Liver (tissue), 8 donors: ENCODE measurements at regions not wholly inside any gene's neighbourhood (a gene's known extent, or its start where the extent isn't known, plus 50 kb on each side); places are given as distances from the start of the nearest gene placed in this dataset.

Experiments used
- DNase-seq: peaks from one replicate; pipeline ENCODE4 v3.0.0-alpha.2; 2017; ENCODE audit warnings: low spot score
- H3K27ac ChIP-seq, 2 donors: one replicate each; pipeline ENCODE4 v1.7.0; 2013; ENCODE audit warnings: inconsistent platforms in 2 of 2, low read length in 2 of 2, control low read depth in 1 of 2, low read depth in 1 of 2, mild to moderate bottlenecking in 1 of 2
- H3K27me3 ChIP-seq, 4 donors: one replicate each; pipeline versions ENCODE4 v1.6.1 to v1.7.0; 2013; ENCODE audit warnings: low read length in 3 of 4, inconsistent platforms in 1 of 4, mild to moderate bottlenecking in 1 of 4, moderate library complexity in 1 of 4; ENCODE audit not compliant: control insufficient read depth in 4 of 4, insufficient read depth in 4 of 4
- H3K36me3 ChIP-seq, 4 donors: one replicate each; pipeline versions ENCODE4 v1.6.1 to v1.7.0; 2013; ENCODE audit warnings: low read length in 3 of 4, mild to moderate bottlenecking in 3 of 4, low read depth in 1 of 4, moderate library complexity in 1 of 4; ENCODE audit not compliant: control insufficient read depth in 4 of 4, insufficient read depth in 3 of 4
- H3K4me1 ChIP-seq, 4 donors: one replicate each; pipeline versions ENCODE4 v1.6.1 to v1.7.0; 2013; ENCODE audit warnings: low read length in 3 of 4, mild to moderate bottlenecking in 3 of 4, moderate library complexity in 1 of 4; ENCODE audit not compliant: control insufficient read depth in 4 of 4, insufficient read depth in 4 of 4
- H3K4me3 ChIP-seq, 3 donors: one replicate each; pipeline versions ENCODE4 v1.6.1 to v1.7.0; 2013; ENCODE audit warnings: low read length in 3 of 3, control low read depth in 1 of 3, low read depth in 1 of 3, mild to moderate bottlenecking in 1 of 3
- H3K9ac ChIP-seq, 2 donors: one replicate each; pipeline ENCODE4 v1.7.0; 2013; ENCODE audit warnings: low read length in 2 of 2, mild to moderate bottlenecking in 2 of 2, moderate library complexity in 2 of 2, control low read depth in 1 of 2, low read depth in 1 of 2
- H3K9me3 ChIP-seq, 4 donors: one replicate each; pipeline versions ENCODE4 v1.6.1 to v1.7.0; 2013; ENCODE audit warnings: low read length in 3 of 4; ENCODE audit not compliant: control insufficient read depth in 4 of 4
- ATF3 ChIP-seq: IDR thresholded peaks from 2 replicates; pipeline ENCODE4 v1.6.1; 2016; ENCODE audit warnings: antibody characterized with exemption
- EGR1 ChIP-seq, 2 donors: IDR thresholded peaks; 2 replicates each; pipeline ENCODE4 v1.6.1; 2016 to 2018; ENCODE audit warnings: antibody characterized with exemption in 2 of 2, low read depth in 2 of 2
- FOXA2 ChIP-seq: IDR thresholded peaks from 2 replicates; pipeline ENCODE4 v1.6.1; 2016; ENCODE audit warnings: antibody characterized with exemption
- GABPA ChIP-seq, 2 donors: IDR thresholded peaks in 1 of 2; conservative IDR thresholded peaks in 1 of 2; 2 replicates each; pipeline ENCODE4 v1.6.1; 2016; ENCODE audit warnings: antibody characterized with exemption in 2 of 2, mild to moderate bottlenecking in 1 of 2, moderate library complexity in 1 of 2
- HNF4A ChIP-seq, 2 donors: conservative IDR thresholded peaks; 2 replicates each; pipeline ENCODE4 v1.6.1; 2016; ENCODE audit warnings: antibody characterized with exemption in 2 of 2, mild to moderate bottlenecking in 2 of 2
- HNF4G ChIP-seq: IDR thresholded peaks from 2 replicates; pipeline ENCODE4 v1.6.1; 2016; ENCODE audit warnings: antibody characterized with exemption
- JUND ChIP-seq, 2 donors: IDR thresholded peaks; 2 replicates each; pipeline ENCODE4 v1.6.1; 2016; ENCODE audit warnings: antibody characterized with exemption in 2 of 2
- NR2F2 ChIP-seq: IDR thresholded peaks from 2 replicates; pipeline ENCODE4 v1.6.1; 2016; ENCODE audit warnings: antibody characterized with exemption
- RAD21 ChIP-seq, 2 donors: IDR thresholded peaks; 2 replicates each; pipeline ENCODE4 v1.6.1; 2016; ENCODE audit warnings: antibody characterized with exemption in 2 of 2, mild to moderate bottlenecking in 2 of 2
- RXRA ChIP-seq, 2 donors: IDR thresholded peaks; 2 replicates each; pipeline ENCODE4 v1.6.1; 2017 to 2018; ENCODE audit warnings: antibody characterized with exemption in 2 of 2, mild to moderate bottlenecking in 1 of 2
- TAF1 ChIP-seq: conservative IDR thresholded peaks from 2 replicates; pipeline ENCODE4 v1.6.1; 2016; ENCODE audit warnings: antibody characterized with exemption, mild to moderate bottlenecking
- YY1 ChIP-seq: IDR thresholded peaks from 2 replicates; pipeline ENCODE4 v1.6.1; 2016; ENCODE audit warnings: antibody characterized with exemption, mild to moderate bottlenecking
- WGBS: extraction: QIAGEN DNeasy Blood & Tissue Kit; methylation state at CpG from one replicate; pipeline ENCODE4 v1.1.7; 2013; 5-methylcytosine and 5-hydroxymethylcytosine counted together
- TF ChIP-seq, protein P1 (sequence below): IDR thresholded peaks from 2 replicates; pipeline ENCODE4 v1.6.1; 2016; ENCODE audit warnings: antibody characterized with exemption
- TF ChIP-seq, protein P2 (sequence below): fragments of 150-350 bp; IDR thresholded peaks from 2 replicates; pipeline ENCODE4 v1.5.1; 2017; ENCODE audit warnings: improper control_type of control experiment, low read depth, low read length; ENCODE audit not compliant: missing input control
- TF ChIP-seq, protein P3 (sequence below): IDR thresholded peaks from 2 replicates; pipeline ENCODE4 v1.6.1; 2016; ENCODE audit warnings: antibody characterized with exemption
- donor health status: healthy.
- donor health status: healthy.
- donor health status: healthy.
- donor health status: healthy.
- donor health status: healthy.

- TF ChIP-seq GABPA (IDR thresholded peaks at IDR 0.05 in 1 of 2, conservative IDR thresholded peaks at IDR 0.05 in 1 of 2), result no peak
- no peak for TF ChIP-seq ATF3
- no peak for TF ChIP-seq NR2F2
- no peak for TF ChIP-seq TAF1
- TF ChIP-seq EGR1 (IDR thresholded peaks at IDR 0.05; ENCODE audit: low read depth in 2 of 2), result no peak
Measured at GRCh38 chr6:165013701-165014100, 295.7 kb downstream of the C6orf118 start (continued).

GRCh38 chr6:165012183-165012582 is 297.2 kb downstream of the C6orf118 start:
- WGBS, result 83% methylated on average over 4 of the region's 4 CpGs
- Histone ChIP-seq H3K4me1 (no peaks in the 10 kb centered on the region), H3K36me3 (no peaks in the 10 kb centered on the region), H3K27ac (no peak overlapping the region), H3K4me3 (no peak overlapping the region), H3K9me3 (no peaks in the 10 kb centered on the region), H3K27me3 (no peaks in the 10 kb centered on the region), H3K9ac (no peak overlapping the region)
- DNase-seq, result no peak
- no peak for TF ChIP-seq FOXA2
- TF ChIP-seq RXRA (IDR thresholded peaks at IDR 0.05), result no peak
- no peak for TF ChIP-seq HNF4G
- TF ChIP-seq JUND (IDR thresholded peaks at IDR 0.05), result no peak
- TF ChIP-seq, protein P1, sequence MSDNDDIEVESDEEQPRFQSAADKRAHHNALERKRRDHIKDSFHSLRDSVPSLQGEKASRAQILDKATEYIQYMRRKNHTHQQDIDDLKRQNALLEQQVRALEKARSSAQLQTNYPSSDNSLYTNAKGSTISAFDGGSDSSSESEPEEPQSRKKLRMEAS, result no peak
- TF ChIP-seq YY1, result no peak
- no peak for TF ChIP-seq ATF3
- TF ChIP-seq, protein P2, sequence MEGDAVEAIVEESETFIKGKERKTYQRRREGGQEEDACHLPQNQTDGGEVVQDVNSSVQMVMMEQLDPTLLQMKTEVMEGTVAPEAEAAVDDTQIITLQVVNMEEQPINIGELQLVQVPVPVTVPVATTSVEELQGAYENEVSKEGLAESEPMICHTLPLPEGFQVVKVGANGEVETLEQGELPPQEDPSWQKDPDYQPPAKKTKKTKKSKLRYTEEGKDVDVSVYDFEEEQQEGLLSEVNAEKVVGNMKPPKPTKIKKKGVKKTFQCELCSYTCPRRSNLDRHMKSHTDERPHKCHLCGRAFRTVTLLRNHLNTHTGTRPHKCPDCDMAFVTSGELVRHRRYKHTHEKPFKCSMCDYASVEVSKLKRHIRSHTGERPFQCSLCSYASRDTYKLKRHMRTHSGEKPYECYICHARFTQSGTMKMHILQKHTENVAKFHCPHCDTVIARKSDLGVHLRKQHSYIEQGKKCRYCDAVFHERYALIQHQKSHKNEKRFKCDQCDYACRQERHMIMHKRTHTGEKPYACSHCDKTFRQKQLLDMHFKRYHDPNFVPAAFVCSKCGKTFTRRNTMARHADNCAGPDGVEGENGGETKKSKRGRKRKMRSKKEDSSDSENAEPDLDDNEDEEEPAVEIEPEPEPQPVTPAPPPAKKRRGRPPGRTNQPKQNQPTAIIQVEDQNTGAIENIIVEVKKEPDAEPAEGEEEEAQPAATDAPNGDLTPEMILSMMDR, result no peak
- TF ChIP-seq RAD21 (IDR thresholded peaks at IDR 0.05), result no peak
- no peak for TF ChIP-seq GABPA (IDR thresholded peaks at IDR 0.05 in 1 of 2, conservative IDR thresholded peaks at IDR 0.05 in 1 of 2)
- TF ChIP-seq, protein P3, sequence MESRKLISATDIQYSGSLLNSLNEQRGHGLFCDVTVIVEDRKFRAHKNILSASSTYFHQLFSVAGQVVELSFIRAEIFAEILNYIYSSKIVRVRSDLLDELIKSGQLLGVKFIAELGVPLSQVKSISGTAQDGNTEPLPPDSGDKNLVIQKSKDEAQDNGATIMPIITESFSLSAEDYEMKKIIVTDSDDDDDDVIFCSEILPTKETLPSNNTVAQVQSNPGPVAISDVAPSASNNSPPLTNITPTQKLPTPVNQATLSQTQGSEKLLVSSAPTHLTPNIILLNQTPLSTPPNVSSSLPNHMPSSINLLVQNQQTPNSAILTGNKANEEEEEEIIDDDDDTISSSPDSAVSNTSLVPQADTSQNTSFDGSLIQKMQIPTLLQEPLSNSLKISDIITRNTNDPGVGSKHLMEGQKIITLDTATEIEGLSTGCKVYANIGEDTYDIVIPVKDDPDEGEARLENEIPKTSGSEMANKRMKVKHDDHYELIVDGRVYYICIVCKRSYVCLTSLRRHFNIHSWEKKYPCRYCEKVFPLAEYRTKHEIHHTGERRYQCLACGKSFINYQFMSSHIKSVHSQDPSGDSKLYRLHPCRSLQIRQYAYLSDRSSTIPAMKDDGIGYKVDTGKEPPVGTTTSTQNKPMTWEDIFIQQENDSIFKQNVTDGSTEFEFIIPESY, result no peak
- TF ChIP-seq HNF4A (conservative IDR thresholded peaks at IDR 0.05), result no peak
- no peak for TF ChIP-seq TAF1

DNA sequence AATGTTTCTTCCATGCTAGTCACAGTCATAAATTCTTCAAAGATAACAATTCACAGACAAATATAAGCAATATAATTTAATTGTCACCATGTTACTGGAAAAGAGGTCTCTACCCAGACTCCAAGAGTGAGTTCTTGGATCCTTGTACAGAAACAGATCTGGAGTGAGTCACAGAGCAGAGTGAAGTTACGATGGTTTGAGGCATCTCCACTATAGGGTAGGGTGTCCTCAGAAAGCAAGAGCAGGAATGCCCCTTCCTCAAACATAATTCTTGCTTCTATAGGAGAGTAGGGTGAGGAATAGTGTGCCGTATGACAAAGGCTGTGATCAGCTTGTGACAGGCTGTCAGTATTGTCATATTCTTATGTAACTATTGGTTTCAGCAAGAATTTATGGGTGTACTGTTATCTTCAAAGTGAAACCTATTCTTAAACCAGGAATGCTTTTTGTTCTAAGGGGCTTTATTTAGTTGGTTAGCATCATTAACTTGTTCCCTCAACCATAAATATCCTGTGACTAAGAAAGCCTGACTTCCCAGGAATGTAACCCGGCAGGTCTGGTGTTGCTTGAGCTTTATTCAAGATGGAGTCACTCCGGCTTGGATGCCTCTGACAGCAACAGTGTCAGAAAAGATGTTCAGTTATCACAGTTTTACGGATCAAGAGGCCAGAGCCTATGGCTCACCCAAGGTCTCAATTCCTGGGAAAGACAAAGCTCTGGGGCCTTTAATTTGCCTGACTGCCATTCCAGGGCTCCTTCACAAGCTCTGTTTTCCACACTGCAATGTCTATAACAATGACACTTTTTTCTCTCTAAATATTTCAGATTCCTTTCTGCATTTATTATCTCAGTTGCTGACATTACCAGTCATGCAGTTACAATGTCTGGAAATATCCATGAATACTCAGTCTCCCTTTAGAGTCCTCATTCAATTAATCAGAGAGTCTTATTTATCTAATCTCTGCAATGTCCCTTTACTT is 298.6 kb downstream of the C6orf118 start:
- TF ChIP-seq GABPA (IDR thresholded peaks at IDR 0.05 in 1 of 2, conservative IDR thresholded peaks at IDR 0.05 in 1 of 2), result no peak
- WGBS, result 84% methylated on average over 5 of the region's 5 CpGs
- no peak for DNase-seq

More for the DNA sequence above, 298.6 kb downstream of the C6orf118 start:
- no peaks in the 10 kb centered on the region for H3K27me3 ChIP-seq
- no peak overlapping the region for H3K27ac ChIP-seq
- H3K36me3 ChIP-seq, result no peaks in the 10 kb centered on the region
- no peak overlapping the region for H3K9ac ChIP-seq
- H3K4me1 ChIP-seq, result no peaks in the 10 kb centered on the region
- peaks cover 0 to 4% (median 2%) of the 10 kb centered on the region in 4 donors for H3K9me3 ChIP-seq
- H3K4me3 ChIP-seq, result no peak overlapping the region
